ENCODE measurements at regions not wholly inside any gene's neighbourhood (a gene's known extent, or its start where the extent isn't known, plus 50 kb on each side); places are given as distances from the start of the nearest gene placed in this dataset.

GRCh38 chr16:85288341-85288868 is 176.1 kb upstream of the CIBAR2 start:
- DNase-seq (ENCODE audit: low read depth, low spot score): no peak
- TF ChIP-seq, protein P1, sequence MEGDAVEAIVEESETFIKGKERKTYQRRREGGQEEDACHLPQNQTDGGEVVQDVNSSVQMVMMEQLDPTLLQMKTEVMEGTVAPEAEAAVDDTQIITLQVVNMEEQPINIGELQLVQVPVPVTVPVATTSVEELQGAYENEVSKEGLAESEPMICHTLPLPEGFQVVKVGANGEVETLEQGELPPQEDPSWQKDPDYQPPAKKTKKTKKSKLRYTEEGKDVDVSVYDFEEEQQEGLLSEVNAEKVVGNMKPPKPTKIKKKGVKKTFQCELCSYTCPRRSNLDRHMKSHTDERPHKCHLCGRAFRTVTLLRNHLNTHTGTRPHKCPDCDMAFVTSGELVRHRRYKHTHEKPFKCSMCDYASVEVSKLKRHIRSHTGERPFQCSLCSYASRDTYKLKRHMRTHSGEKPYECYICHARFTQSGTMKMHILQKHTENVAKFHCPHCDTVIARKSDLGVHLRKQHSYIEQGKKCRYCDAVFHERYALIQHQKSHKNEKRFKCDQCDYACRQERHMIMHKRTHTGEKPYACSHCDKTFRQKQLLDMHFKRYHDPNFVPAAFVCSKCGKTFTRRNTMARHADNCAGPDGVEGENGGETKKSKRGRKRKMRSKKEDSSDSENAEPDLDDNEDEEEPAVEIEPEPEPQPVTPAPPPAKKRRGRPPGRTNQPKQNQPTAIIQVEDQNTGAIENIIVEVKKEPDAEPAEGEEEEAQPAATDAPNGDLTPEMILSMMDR (IDR thresholded peaks at IDR 0.05; ENCODE audit: low read depth, low read length): no peak
- H3K4me3 ChIP-seq (ENCODE audit: low read depth, low read length): no peak overlapping the region
- in situ Hi-C loops (cut with HindIII; ENCODE audit: low sequenced_read_pairs): no loop called here

DNA sequence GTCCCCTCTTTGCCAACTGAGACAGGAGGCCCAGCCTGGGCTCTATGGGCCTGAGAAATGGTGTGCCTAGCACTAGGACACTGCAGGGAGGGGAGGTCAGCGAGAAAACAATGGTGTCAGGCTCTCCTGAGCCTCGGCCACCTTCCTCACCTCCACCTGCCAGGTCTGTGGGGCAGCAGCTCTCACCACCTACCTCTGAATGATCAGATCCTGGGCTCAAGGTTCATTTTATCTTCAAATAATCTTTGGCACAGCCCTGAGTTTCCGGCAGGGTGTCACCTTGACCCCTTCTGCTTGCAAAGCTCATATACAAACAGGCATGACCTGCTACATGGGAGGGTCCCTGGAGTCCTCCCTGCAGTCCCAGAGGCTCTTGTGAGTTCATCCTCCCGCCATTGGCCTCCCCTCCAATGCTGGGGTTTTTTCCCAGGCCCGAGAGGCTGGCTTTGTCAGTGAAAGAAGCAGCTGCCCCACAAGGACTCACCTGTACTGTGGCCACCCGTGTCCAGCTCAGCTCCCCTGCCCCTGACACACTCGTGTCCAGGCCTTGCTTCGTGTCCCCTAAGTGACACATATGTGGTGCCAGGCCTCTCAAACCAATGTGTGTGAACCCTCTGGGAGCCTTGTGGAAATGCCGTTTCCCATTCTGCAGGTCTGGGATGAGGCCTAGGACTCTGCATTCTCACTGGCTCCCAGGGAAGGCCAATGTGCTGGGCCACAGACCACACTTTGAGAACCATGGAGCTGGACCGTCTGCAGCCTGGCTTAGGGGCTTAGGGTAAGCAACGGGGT is 176.8 kb upstream of the CIBAR2 start:
- in situ Hi-C loops (cut with HindIII; ENCODE audit: low sequenced_read_pairs): no loop called here
- DNase-seq (ENCODE audit: low read depth, low spot score): no peak
- H3K4me3 ChIP-seq (ENCODE audit: low read depth, low read length): no peak overlapping the region
- TF ChIP-seq, protein P1 (IDR thresholded peaks at IDR 0.05; ENCODE audit: low read depth, low read length): no peak

GRCh38 chr16:85289760-85290625 is 177.7 kb upstream of the CIBAR2 start:
- no peak overlapping the region for H3K4me3 ChIP-seq (ENCODE audit: low read depth, low read length)
- no peak for DNase-seq (ENCODE audit: low read depth, low spot score)
- in situ Hi-C loops (cut with HindIII; ENCODE audit: low sequenced_read_pairs): no loop called here
- TF ChIP-seq, protein P1 (IDR thresholded peaks at IDR 0.05; ENCODE audit: low read depth, low read length): peak; percentile 3

DNA sequence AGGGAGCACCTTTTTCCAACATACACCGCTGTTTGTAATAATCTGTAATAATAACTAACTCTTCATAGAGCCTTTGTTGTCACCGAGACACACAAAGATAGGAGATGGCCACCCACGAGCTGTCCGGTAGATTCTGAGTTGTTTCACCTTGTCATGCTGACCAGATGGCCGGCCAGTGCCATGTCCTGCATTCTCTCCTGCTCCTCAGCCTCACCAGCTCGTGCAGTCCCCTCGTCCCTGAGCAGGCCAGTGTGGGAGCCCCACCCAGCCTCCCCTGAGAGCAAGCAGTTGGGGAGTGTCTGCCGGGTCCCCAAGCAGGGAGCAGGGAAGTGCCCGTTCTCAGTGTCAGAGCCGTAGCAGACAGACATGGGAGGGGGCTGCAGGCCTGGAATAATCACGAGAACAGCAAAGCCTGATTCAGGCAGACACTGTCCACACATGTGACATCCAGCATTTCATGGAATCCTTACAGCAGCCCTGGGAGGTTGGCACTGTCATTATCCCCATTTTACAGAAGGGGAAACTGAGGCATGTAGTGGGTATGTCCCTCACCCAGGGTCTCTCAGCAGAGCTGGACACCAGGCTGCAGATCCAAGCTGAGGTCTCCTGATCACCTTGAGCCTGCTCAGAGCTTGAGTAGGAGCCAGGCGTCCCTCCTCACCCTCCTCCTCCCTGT is 178.5 kb upstream of the CIBAR2 start:
- H3K4me3 ChIP-seq (ENCODE audit: low read depth, low read length): no peak overlapping the region
- TF ChIP-seq, protein P1 (IDR thresholded peaks at IDR 0.05; ENCODE audit: low read depth, low read length): no peak
- DNase-seq (ENCODE audit: low read depth, low spot score): no peak
- in situ Hi-C loops (cut with HindIII; ENCODE audit: low sequenced_read_pairs): no loop called here

DNA sequence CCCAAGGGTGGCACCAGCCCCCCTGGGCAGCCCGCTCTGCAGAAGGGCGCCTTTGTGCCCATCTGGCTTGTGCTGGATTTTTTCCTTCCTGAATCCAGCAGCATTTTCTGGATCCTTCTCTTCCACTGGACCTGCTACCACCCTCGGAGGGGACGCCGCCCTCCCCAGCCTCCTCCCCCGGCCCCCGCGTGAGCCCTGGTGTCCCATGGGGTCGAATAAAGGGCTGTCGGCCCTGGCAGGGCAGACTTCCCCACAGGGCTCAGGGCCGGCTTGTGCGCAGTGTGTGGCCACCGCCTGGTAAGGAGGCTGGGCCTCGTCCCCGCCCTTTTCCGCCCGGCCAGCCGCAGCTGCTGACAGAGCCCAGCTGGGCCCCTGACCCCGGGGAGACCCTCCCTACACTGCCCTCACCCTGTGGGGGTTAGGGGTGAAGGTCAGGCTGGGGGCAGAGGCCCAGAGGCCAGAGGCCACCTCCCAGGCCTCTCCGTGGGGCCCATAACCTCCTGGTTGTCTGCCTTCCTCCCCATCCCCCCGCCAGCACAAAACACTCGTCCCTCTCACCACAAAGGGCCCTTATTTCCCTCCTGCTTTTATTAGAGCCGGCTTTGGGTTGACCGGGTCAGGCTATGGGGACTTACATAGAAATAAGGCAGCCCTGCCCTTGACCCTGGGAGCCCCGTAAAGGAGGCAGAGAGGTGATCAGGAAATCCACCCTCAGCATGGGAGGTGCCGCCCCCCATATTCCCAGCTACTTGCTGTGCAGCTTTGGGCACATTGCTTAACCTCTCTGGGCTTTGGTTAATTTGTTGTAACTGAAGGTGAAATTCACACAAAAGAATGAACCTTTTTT is 179.3 kb upstream of the CIBAR2 start:
- in situ Hi-C loops (cut with HindIII; ENCODE audit: low sequenced_read_pairs): no loop called here
- no peak for DNase-seq (ENCODE audit: low read depth, low spot score)
- no peak overlapping the region for H3K4me3 ChIP-seq (ENCODE audit: low read depth, low read length)
- TF ChIP-seq, protein P1 (IDR thresholded peaks at IDR 0.05; ENCODE audit: low read depth, low read length): no peak

All from astrocyte of the spinal cord (primary cell).